Frontal cortex (tissue), 3 donors: ENCODE measurements at regions not wholly inside any gene's neighbourhood (a gene's known extent, or its start where the extent isn't known, plus 50 kb on each side); places are given as distances from the start of the nearest gene placed in this dataset.

Experiments used
- DNase-seq, 2 donors: peaks; one replicate each; pipeline ENCODE4 v3.0.0; 2012; ENCODE audit warnings: low spot score in 2 of 2
- FAIRE-seq: peaks from 2 replicates; lab custom pipeline; 2012; peaks lifted over from hg19 to GRCh38; lab: Jason Lieb, UNC
- donor health status: control.
- donor health status: control.
- donor health status: control.

- FAIRE-seq: no peak
- DNase-seq: no peak
These were observed 51.0 kb upstream of the L3MBTL3 start for GRCh38 chr6:129967427-129967826.

GRCh38 chr6:129966125-129966524, 52.3 kb upstream of the L3MBTL3 start:
- FAIRE-seq (no peak), DNase-seq (no peak)

GRCh38 chr6:129965096-129965495, 53.3 kb upstream of the L3MBTL3 start:
- FAIRE-seq: peak; percentile 58
- no peak for DNase-seq

GRCh38 chr6:129959358-129959930, 58.9 kb upstream of the L3MBTL3 start:
- DNase-seq: no peak
- no peak for FAIRE-seq

- FAIRE-seq: no peak
These were observed 60.2 kb upstream of the L3MBTL3 start for GRCh38 chr6:129957941-129958898.

GRCh38 chr6:129955584-129955983, 62.8 kb upstream of the L3MBTL3 start:
- FAIRE-seq (no peak), DNase-seq (no peak)

More at GRCh38 chr6:129957941-129958898, 60.2 kb upstream of the L3MBTL3 start:
- no peak for DNase-seq

GRCh38 chr6:129954749-129955431, 63.5 kb upstream of the L3MBTL3 start:
- no peak for DNase-seq
- no peak for FAIRE-seq

- FAIRE-seq: no peak
- DNase-seq: no peak
These were observed 70.6 kb upstream of the L3MBTL3 start for GRCh38 chr6:129947797-129948196.

GRCh38 chr6:129946439-129947140, 71.8 kb upstream of the L3MBTL3 start:
- FAIRE-seq (no peak), DNase-seq (no peak)

GRCh38 chr6:129943637-129944271, 74.6 kb upstream of the L3MBTL3 start:
- FAIRE-seq: no peak
- no peak for DNase-seq

GRCh38 chr6:129940454-129941195, 77.8 kb upstream of the L3MBTL3 start:
- FAIRE-seq: no peak

GRCh38 chr6:129938249-129939020, 77.3 kb upstream of the TMEM244 start:
- DNase-seq: no peak
- no peak for FAIRE-seq

More at GRCh38 chr6:129940454-129941195, 77.8 kb upstream of the L3MBTL3 start:
- no peak for DNase-seq

GRCh38 chr6:129936329-129937165, 75.4 kb upstream of the TMEM244 start:
- FAIRE-seq: peak; percentile 78
- no peak for DNase-seq

- FAIRE-seq: peak; percentile 43
- no peak for DNase-seq
These were observed 71.2 kb upstream of the TMEM244 start for GRCh38 chr6:129932321-129932720.

- no peak for FAIRE-seq
- peak in 1 of 2 donors; percentile 6 for DNase-seq
These were observed 68.3 kb upstream of the TMEM244 start for GRCh38 chr6:129929433-129929832.

- no peak for FAIRE-seq
- DNase-seq: no peak
These were observed 62.6 kb upstream of the TMEM244 start for GRCh38 chr6:129923530-129924250.
